GM21717 (cell line): ENCODE measurements at regions not wholly inside any gene's neighbourhood (a gene's known extent, or its start where the extent isn't known, plus 50 kb on each side); places are given as distances from the start of the nearest gene placed in this dataset.

Experiments
- ATAC-seq: cut with Tn5 transposase; IDR thresholded peaks from one replicate; pipeline ENCODE4 v1.9.1; 2021; ENCODE audit warnings: mild to moderate bottlenecking, moderate library complexity; ENCODE audit not compliant: unreplicated experiment

DNA sequence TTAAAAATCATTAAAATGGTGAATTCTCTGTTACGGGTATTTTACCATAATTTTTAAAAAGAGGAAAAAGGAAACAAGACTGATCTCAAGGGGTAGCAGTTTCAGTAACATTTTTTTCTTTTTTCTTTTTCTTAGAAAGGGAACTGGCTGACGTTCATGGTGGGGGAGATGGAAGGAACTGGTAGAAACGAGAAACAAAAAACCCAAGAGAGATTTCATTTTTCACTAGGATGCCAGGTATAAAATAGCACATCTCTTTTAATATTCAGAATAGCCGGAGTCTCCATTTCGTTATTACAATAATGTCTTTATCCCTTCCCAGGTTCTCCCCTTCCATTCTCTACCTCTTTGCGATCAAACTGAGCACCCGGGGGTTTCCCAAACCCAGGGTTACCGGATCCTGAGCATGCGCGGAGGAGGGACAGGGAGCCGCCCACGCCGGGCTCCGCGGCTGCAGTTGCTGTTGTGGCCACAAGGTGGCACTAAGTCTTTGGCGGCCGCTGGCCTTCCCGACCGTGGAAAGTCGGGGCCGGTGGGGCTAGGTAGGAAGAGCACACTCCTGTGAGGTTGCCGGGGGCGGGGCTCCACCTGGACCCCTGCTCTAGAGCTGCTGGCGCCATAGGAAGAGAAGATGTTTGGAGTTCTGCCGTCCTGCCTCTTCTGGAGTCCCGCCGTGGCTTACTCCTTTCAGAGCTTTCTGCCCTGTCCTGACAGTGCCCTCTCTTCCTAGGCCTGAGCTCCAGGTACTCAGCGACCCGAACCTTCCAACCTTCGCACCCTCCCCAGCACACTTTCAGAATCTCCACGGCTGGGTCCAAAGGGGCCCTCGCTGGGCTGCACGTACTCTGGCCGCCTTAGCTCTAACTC lies 146.8 kb downstream of the SH3BGRL2 start:
- peak; percentile 88 for ATAC-seq

DNA sequence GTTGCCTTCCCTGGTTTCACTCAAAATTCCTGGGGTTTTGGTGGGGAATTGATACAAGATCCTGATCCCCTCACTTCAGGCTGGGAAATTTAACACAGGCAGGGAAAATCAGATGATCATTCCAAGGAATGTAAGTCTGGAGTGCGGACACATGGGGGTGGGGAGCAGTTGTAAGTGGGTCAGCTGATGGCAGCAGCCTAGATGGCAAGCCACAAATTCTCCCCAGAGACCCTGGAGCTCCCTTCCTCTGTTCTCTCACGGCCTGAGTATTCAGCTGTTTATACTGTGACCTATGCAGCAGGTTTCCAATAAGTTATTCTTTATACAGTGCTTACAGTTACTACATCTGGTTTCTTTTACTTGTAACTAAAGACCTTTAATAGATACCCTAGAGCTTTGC lies 144.9 kb downstream of the SH3BGRL2 start:
- ATAC-seq = no peak

DNA sequence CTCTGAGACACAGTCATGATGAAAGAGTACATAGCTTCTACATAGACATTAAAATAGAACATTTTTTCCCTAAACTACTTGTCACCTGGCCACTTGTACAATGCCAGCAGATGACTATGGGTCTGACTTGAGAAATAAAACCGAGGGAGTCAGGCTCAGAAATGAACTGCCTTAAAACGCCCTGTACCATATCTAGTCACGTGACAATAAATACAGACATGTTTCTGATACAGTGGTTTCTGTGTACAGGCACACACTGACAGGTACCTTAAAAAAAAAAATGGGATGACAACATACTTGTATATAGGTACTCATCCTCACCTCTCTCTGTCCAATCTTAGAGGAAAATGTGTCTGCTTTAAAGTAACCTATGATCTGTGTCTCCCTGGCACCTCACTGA lies 144.1 kb downstream of the SH3BGRL2 start:
- ATAC-seq = no peak

DNA sequence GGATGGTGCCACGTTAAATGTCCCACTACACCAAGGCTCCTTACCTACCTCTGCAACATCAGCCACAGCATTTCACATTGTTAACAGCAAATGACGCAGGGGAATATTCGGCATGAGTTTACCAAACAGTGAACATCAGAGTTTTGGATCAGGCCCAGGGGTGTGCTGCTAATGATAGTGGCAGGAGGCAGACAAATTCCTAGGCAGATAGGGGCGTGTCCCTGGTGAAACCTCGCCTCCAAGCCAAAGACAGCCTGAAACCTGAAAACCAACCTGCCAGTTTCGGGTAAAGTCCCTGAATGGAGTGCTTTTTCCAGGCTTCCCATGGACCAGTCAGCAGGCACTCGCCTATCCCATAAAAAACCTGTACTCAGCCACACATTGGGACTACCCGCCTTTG lies 133.6 kb downstream of the SH3BGRL2 start:
- no peak for ATAC-seq

DNA sequence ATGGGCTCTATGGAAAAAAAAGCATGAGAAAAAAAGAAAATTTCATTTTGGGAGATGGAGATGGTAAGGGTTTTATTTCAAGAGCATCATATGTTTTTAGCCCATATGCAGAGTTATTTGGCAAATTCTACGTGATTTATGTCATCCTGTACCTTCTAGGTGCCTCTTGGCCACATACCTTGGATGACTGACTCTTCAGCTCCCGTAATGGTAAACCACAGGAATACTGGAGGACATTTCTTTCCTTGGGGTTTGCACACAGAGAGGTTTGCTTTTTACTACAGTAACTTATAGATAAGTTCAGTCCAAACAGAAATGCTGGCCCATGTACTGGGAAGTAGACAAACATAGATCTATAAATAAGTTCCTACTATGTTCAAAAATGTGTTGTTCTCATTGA lies 132.2 kb downstream of the SH3BGRL2 start:
- ATAC-seq = no peak

DNA sequence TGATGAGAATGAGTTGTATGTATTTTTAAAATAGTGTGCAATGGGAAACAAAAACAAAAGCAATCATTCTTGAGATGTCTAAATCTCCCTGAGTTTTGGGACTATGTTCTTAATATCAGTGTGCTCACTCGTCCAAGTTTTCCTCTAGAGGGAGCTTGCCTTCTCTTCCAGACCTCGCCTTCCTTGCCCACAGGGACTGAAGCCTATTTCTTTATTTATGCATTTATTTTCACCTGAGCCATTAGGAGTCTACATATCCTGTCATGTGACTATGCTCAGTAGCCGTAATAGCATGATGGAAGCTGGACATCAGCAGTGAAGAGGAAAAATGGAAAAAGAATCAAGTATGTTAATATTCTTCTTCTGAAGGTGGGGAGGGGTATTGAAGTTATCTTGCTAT lies 131.2 kb downstream of the SH3BGRL2 start:
- ATAC-seq = no peak

DNA sequence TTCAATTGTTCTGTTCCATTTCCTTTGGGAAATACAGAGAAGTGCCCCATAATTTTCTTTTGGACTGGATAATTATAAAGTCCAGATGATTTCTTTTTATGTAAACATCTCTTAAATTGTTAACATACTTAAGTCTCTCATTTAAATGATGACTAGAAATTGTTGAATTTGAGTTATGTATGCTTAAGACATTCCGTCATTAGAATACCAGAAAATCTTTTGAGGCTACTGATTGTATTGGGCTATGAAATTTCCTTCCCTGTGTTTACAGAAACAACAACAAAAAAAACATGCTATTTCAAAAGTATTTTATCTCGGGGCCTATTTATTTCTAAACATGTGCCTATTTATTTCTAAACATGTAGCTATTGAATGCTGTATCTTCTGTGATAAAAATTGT lies 125.4 kb downstream of the SH3BGRL2 start:
- ATAC-seq = no peak

DNA sequence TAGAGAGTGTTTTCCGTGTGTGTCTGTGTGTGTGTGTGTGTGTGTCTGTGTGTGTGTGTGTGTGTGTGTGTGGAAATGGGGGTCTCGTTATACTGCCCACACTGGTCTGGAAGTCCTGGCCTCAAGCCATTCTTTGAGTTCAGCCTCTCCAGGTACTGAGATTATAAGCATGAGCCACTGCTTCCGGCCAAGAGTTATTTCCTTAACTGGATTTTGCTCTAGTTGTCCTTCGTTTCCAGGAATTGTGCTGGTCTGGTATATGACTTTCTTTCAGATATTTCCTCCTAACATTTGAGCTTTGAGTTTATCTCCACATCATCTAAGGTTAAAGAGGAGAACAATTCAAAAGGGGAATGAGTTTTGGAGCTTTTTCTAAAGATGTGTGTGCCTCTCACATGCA lies 124.8 kb downstream of the SH3BGRL2 start:
- ATAC-seq = no peak
